SKM-1 (cell line): ENCODE measurements at regions not wholly inside any gene's neighbourhood (a gene's known extent, or its start where the extent isn't known, plus 50 kb on each side); places are given as distances from the start of the nearest gene placed in this dataset.
A peak's percentile ranks its signal among the peaks of the same experiment; 100 is the strongest.

Source experiments
- DNase-seq: peaks from one replicate; lab custom pipeline; 2025; ENCODE audit not compliant: unreplicated experiment; lab: John Stamatoyannopoulos, UW

GRCh38 chr1:234990328-234990675, 138.3 kb downstream of the TOMM20 start:
- no peak for DNase-seq

DNA sequence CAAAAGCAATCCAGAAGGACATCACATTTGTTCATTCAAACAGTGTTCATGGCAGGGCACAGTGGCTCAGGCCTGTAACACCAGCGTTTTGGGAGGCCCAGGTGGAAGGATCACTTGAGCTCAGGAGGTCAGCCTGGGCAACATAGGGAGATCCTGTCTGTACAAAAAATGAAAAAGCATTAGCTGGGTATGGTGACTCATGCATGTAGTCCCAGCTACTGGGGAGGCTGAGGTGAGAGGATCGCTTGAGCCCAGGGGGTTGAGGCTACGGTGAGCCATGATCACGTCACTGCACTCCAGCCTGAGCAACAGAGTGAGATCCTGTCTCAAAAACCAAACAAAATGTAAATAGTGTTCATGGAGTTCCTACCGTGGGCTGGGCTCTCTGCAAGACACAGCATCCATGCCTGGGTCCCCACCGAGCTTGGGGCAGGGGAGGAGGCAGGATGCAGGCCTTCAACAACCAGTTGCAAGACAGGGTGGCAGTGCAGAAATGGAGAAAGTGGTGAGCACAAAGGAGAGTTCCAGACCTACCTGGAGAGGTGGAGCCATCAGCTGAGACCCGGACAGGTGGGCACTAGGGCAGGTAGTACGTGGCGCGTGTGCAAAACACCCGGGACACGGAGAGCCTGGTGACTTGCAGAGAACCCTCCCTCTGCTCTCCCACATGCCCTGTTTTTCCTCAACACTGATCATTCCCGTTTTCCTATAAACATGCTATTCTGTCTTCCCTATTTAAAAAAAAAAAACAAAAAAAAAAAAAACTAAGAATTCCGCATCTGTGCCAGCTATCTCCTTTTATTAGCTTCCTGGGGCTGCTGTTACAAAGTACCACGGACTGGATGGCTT, 138.9 kb downstream of the TOMM20 start:
- DNase-seq = no peak

- DNase-seq = no peak
These were observed 139.6 kb downstream of the TOMM20 start for GRCh38 chr1:234989019-234989418.

- no peak for DNase-seq
These were observed 140.1 kb downstream of the TOMM20 start for GRCh38 chr1:234988536-234988935.

DNA sequence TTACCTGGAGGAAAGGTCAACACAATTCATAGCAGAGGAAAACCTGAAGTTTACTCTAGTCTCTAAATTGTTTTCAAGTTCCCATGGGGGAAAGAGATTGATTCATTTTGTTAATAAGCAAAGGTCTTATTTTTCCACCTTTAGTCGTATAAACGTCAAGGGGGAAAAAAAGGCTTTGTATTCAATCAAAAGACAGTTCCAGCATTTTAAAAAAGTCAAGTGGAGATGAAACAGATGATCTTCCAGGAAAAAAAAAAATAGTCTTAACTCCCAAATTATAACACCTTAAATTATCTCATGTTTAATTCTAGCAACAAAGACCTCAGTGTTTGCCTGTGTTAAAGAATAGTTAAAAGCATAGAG, 140.5 kb downstream of the TOMM20 start:
- no peak for DNase-seq

DNA sequence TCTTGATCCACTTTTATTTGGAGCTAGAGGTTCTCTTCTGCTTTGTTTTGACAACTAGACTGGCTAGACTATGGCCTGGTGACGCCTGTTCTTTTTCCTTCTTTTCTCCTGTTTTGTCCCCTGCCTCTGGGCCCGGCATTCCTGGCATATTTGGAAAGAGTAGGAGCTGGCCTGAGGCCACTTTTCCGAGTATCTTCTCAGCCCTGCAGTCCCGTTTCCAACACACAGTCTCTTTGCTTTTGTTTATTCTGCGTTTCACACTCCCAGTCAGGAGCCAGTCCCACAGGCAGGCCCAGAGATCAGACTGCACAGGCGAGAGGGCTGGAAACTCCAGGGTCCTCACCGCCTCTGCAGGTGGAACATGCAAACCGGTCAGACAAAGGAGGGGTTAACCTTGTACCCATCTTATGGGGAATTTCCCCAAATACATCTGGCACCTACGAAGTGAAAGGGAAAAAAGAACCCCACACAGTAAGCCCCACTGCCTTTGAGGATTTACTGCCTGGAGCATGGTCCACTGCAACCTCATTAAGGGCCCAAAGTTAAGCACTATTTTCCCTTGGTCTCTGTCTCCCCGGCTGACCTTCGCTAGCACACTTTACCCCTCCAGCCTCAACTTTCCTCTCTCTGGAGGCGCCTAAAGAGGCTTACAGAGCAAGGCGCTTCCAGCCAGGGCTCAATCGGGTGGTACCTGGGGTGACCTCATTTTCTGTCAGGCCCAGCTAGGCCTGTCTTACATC, 141.1 kb downstream of the TOMM20 start:
- DNase-seq = no peak

DNA sequence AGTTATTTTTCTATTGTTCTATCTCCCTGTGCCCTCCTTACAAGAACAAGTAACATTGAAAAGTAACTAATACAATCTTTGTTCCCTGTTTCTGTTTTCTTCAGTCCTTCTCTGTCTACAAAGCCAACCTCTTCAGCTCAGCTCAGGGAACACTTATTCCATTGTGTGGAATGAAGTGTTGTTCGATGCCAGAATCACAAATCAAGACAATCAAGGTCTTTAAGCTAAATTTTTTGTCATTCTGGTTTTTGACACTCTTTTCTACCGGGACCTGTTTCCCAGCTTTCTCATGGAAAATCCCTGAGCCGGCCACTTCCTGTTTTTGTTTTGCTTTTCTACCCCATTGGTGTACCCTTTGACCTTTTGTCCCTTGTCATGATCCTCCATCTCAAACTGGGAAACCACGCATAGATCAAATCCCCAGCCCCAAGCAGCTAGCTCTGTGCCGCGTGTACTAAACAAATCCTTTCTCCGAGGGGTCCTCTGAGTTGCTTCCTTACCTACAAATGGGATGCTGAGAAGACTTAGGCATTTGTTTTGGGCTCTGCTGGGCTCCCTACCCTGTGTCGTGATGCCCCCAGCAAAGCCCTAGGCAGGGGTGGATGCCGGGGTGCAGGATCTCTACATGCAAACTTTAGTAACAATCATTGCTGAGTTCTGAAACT, 141.8 kb downstream of the TOMM20 start:
- no peak for DNase-seq

DNA sequence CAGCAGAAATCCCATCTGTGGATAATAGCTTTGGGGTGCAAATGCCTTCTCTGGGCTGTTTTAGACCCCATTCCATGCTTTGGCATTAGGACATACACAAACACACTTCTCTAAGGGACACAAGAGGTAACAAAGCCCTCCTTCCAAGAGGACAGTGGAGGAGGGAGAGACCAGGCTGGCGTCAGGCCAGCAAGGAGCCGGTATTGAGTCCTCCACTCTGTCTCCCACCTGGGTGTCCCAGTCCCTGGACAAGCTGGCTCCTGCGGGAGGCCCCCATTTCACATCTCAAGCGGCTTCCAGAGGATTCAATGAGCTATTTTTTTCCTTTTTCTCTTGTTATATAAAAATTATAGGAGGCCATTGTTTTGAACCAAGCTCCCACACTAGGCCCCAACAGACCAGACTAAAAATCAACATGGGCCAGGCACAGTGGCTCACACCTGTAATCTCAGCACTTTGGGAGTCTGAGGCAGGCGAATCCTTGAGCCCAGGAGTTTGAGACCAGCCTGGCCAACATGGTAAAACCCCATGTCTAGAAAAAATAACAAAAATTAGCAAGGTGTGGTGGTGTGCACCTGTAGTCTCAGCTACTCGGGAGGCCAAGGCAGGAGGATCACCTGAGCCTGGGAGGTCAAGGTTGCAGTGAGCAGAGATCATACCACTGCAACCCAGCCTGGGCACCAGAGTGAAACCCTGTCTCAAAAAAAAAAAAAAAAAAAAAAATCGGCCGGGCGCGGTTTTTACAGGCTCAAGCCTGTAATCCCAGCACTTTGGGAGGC, 142.9 kb downstream of the TOMM20 start:
- DNase-seq = no peak

DNA sequence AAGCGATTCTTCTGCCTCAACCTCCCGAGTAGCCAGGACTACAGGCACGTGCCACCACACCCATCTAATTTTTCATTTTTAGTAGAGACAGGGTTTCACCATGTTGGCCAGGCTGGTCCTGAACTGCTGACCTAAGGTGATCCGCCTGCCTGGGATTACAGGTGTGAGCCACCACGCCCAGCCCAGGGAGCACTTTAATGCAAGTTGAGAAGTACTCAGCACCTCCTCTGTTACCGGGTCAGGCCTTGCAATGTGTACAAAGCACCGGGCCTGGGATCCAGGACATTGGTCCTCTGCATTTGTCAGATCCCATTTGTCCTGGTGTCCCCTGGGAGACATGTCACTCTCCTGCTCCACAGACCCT, 143.6 kb downstream of the TOMM20 start:
- no peak for DNase-seq

DNA sequence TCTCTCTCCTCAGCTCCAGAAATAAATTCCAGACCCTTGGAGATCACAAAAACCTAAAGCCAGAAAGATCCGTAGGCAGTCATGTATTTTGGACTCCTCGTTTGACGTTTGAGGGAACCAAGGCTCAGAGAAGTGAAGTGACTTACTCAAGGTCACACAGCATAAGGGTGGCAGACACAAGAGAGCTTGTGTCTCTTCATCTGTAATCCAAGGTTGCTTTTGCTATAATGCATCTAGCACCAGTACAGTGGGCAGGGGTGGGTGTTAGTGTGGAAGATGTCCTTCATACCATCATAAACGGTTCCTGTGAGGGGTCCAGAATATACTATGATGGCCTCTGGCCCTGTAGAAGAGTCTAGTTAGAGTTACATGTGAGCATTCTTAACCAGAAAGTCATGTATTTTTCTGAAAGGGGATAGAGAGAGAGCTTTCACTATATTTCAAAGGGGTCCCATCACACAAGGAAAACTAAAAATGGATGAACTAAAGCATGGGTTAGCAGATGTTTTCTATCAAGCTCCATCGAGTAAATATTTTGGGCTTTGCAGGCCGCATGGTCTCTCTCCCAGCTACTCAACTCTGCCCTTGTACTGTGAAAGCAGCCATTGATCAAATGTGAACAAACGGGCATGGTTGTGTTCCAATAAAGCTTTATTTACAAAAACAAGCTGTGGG, 144.9 kb downstream of the TOMM20 start:
- DNase-seq = no peak

GRCh38 chr1:234981758-234982157, 146.9 kb downstream of the TOMM20 start:
- no peak for DNase-seq

DNA sequence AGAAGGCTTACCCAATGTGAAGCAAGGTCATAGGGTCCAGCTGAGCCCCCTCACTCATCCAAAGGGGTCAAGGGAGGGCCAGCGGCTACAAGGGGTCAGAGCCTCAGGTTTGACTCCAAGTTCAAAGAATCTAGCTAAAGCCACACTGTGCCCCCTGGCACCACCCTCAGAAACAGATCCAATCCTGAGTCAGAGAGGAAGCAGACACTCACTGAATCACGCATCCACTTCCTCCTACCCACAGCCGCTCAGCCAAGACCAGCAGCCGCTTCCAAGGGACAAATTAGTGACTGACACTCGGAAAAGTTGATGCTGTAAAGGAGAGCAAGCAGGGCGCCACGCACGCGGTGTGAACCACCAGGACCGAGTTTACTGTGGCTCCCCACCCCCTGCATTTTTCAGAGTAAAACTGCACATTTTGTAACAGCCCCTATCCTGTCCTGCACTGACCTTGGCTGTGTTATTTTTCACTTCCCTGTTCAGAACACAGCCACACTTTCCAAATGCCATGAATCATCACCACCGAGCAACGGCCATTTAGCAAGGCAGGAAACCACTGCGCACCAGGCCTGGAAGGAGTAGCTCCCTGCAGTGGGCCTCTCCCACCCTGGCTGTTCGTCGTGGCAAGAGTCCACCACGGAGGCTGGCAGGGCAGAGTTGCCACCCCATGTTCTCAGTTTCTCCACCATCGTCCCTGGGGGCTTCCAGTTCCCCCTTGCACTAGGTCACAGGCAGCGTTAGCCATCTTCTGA, 147.8 kb downstream of the TOMM20 start:
- peak; percentile 100 for DNase-seq

- no peak for DNase-seq
These were observed 148.4 kb downstream of the TOMM20 start for GRCh38 chr1:234980291-234980644.

DNA sequence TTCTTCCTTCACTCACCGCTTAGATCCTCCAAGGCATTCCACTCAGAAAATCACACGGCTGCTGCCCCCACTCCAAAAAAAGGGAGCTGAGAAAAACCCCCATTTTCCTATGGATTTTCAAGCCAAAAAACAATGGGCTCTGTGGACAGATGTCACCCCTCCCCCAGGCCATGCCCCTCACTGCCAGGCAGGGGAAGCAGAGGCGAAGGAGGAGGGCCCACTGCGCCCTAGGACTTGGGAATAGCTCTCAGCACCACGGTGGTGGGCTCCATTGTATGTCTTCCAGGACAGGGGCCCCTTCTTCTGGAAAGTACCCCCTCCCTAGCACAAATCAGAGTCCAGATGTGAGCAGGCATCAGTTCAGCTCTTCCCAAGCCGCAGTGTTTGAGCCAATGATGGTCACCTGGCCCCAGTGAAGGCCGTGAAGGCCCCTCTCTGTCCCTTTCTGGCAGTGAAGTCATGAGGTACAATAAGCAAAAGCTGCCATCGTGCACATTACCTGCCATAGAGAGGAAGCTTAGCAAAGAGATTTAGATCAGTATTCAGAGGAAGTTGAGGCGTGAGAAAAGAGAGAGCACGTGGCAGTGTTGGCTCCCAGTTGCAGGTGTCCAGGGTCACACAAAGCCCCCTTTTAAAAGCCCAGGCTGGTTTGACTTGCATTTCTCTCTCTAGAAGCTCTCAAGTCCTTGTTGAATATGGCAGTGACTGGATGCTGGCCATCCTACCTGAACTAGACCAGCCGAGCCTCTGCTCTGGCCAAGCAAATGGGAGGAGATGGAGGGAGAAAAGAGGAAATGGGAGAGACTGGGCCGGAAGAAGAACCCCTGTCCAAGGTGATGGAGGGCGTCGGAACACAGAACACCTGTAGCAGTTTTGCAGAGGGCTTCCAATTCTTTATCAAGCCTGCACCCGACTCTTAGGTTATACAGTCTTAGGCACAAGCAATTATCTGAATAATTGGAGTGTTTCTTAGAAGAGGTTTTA, 149.0 kb downstream of the TOMM20 start:
- DNase-seq = no peak

DNA sequence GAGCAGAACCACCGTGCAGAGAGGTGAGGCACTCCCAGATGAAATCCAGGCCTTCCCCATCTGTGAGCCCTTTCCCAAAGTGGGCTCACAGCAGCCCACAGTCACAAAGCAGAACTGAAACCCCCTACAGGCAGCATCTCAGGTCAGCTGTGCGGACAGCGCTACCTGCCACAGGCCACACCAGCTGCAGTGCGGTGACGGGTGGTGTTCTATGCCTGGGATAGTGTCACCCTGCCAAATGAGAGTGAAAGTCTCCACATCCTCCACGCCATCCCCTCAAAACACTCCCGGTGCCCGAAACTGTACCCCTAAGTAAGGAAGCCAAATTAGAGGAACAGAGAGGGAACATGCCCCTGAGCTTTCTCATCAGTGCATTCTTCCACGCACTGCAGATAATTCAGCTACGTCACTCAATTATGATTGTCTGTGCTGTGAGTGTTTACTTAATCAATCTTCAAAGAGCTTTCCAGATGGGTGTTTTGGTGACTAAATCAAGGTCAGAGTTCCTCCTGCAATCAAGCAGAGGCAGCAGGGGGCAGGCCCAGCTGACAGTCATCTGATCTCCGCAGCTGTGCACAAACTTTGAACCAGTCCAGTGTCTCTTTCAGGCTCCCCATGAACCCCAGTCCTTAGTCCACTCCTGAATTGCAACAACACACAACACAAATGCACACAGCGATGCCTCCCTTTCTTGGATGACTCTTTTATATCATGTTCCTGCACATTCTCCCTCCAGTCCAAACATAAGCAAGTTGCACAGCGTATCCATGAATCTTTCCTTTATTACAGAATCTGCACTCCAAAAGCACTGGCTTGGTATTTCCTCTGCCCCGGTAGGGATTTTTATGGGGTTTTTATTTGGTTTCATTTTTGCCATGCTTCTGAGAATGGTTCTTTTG, 150.0 kb downstream of the TOMM20 start:
- DNase-seq = no peak

DNA sequence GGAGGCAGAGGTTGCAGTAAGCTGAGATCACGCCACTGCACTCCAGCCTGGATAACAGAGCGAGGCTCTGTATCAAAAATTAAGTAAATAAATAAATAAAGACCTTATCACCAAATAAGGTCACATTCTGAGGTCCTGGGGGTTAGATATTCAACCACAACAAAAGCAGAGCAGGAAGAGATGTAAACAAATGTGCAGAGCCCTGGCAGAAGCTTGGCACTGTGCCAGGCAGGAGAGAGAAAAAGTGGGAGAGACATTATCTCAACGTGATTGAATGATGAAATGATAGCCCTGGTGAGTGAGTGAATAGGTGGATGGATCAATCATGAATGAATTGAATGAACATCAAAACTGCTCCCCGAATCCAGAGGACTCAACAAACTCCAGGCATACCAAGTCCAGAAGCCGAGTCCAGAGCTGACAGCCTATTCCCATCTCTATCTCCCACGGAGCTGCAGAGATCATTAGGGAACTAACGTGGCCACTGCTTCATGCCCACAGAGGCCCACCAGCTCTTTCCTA, 150.7 kb downstream of the TOMM20 start:
- DNase-seq = no peak

DNA sequence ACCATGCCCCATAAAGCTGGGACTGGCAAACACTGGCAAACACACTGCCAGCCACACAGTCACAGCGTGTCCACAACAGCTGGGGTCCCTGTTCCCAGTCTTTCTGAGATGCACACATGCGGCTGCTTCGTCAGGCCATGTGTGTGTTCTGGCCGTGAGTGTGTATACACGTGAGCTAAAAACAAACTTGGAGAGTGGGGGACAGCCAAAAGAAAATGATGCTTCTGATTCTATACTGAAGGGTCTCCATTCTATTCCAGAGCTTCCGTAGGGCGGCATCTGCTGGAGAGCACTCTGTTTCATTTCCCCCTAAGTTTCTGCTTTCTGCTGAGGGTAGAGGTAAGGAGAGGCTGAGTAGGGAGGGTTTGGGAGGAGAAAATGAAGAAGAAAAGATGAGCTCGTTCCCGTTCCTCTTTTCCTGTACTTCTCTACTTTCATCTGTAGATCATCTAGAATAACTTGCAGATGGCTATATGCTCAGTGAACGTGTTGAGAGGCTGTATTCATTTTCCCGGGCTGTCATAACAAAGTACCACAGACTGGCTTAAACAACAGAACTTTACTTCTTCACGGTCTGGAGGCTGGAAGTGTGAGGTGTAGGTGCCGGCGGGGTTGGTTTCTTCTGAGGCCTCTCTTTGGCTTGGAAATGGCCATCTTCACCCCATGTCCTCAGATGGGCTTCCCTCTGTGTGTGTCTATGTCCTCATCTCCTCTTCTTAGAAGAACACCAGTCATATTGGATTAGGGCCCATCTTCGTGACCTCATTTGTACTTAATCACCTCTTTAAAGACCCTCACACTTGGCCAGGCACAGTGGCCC, 151.6 kb downstream of the TOMM20 start:
- peak; percentile 65 for DNase-seq
